DOHH2 (cell line): ENCODE measurements at regions not wholly inside any gene's neighbourhood (a gene's known extent, or its start where the extent isn't known, plus 50 kb on each side); places are given as distances from the start of the nearest gene placed in this dataset.

Source experiments
- H3F3A ChIP-seq: fragments of 200-600 bp; sonication (generic), shearing (Covaris generic); 2 replicates; pipeline ENCODE4 v1.6.0; 2016; ENCODE audit warnings: antibody characterized with exemption, mild to moderate bottlenecking; ENCODE audit not compliant: control insufficient read depth, insufficient read depth
- H3K27ac ChIP-seq: fragments of 200-600 bp; sonication (generic); 2 replicates; pipeline ENCODE4 v1.5.1; 2014; ENCODE audit warnings: low read depth, mild to moderate bottlenecking, low read length, moderate library complexity
- H3K27me3 ChIP-seq: fragments of 200-600 bp; sonication (generic); 2 replicates; pipeline ENCODE4 v1.6.1; 2014; ENCODE audit warnings: mild to moderate bottlenecking, low read length, mixed read lengths; ENCODE audit not compliant: control insufficient read depth
- H3K36me3 ChIP-seq: fragments of 200-600 bp; sonication (generic); 2 replicates; pipeline ENCODE4 v1.6.1; 2014; ENCODE audit warnings: mild to moderate bottlenecking, low read length, moderate library complexity, mixed read lengths; ENCODE audit not compliant: control insufficient read depth
- H3K4me1 ChIP-seq: fragments of 200-600 bp; sonication (generic); 2 replicates; pipeline ENCODE4 v1.6.1; 2014; ENCODE audit warnings: mild to moderate bottlenecking, low read length, mixed read lengths; ENCODE audit not compliant: control insufficient read depth
- H3K4me2 ChIP-seq: fragments of 200-600 bp; sonication (generic); 2 replicates; pipeline ENCODE4 v1.6.0; 2014; ENCODE audit warnings: mild to moderate bottlenecking, low read length, moderate library complexity
- H3K4me3 ChIP-seq: fragments of 200-600 bp; sonication (generic); 2 replicates; pipeline ENCODE4 v1.5.1; 2014; ENCODE audit warnings: mild to moderate bottlenecking, low read length, mixed read lengths
- H3K79me2 ChIP-seq: fragments of 200-600 bp; sonication (generic); 2 replicates; pipeline ENCODE4 v1.6.1; 2014; ENCODE audit warnings: mild to moderate bottlenecking, low read length, mixed read lengths; ENCODE audit not compliant: control insufficient read depth
- H3K9me2 ChIP-seq: fragments of 200-600 bp; sonication (generic); replicated peaks from 2 replicates; pipeline ENCODE4 v1.6.1; 2014; ENCODE audit warnings: mild to moderate bottlenecking, low read length, mixed read lengths; ENCODE audit not compliant: control insufficient read depth
- H3K9me3 ChIP-seq: fragments of 200-600 bp; sonication (generic); 2 replicates; pipeline ENCODE4 v1.6.1; 2014; ENCODE audit warnings: antibody characterized with exemption, low read length, mixed read lengths; ENCODE audit not compliant: control insufficient read depth, insufficient read depth
- H4K20me1 ChIP-seq: fragments of 200-600 bp; sonication (generic); 2 replicates; pipeline ENCODE4 v1.6.0; 2014; ENCODE audit warnings: low read depth, mild to moderate bottlenecking, antibody characterized with exemption, low read length, moderate library complexity; ENCODE audit not compliant: control insufficient read depth, insufficient read depth
- CTCF ChIP-seq: fragments of 200-600 bp; sonication (generic); IDR thresholded peaks from one replicate; pipeline ENCODE4 v1.5.1; 2014; ENCODE audit warnings: antibody characterized with exemption, mild to moderate bottlenecking, low read depth, low read length; ENCODE audit not compliant: poor library complexity, severe bottlenecking
- EZH2phosphoT487 ChIP-seq: fragments of 200-600 bp; sonication (generic); IDR thresholded peaks from 2 replicates; pipeline ENCODE4 v1.6.1; 2017; ENCODE audit warnings: borderline replicate concordance, mild to moderate bottlenecking, antibody characterized with exemption, low read length, moderate library complexity, mixed read lengths

DNA sequence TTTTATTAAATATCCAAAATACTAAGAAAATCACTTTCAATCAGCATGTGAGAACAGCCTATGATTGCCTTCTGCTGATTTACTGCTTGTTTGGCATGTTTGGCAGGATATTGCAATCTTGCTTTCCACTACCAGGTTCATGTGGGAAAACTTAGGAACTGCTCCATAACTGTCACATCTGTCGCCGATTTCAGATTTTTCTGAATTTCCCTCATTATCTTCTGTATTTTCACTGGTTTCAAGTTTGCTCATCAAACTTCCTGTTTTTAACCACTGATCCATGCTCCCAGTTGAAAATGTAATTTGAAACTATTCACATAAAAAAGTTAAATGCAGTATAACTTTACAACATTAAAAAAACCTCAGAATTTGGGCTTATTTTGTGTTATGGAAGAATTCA is 93.0 kb downstream of the NFKBIZ start:
- TF ChIP-seq EZH2phosphoT487 (no peak), CTCF (no peak)
- no peaks in the 10 kb centered on the region for H4K20me1 ChIP-seq
- H3K9me3 ChIP-seq: no peaks in the 10 kb centered on the region
- no peaks in the 10 kb centered on the region; the same call in 1 of the 2 replicates for H3F3A ChIP-seq
- peak overlapping the region; percentile 71 for H3K4me2 ChIP-seq
- H3K36me3 ChIP-seq: peaks cover 6% of the 10 kb centered on the region; the same call in 1 of the 2 replicates
- H3K79me2 ChIP-seq: no peaks in the 10 kb centered on the region
- no peaks in the 10 kb centered on the region for H3K9me2 ChIP-seq
- peak overlapping the region; percentile 55 for H3K4me3 ChIP-seq
- H3K27me3 ChIP-seq: no peaks in the 10 kb centered on the region
- peaks cover 81% of the 10 kb centered on the region for H3K4me1 ChIP-seq
- H3K27ac ChIP-seq: peak overlapping the region; percentile 34

DNA sequence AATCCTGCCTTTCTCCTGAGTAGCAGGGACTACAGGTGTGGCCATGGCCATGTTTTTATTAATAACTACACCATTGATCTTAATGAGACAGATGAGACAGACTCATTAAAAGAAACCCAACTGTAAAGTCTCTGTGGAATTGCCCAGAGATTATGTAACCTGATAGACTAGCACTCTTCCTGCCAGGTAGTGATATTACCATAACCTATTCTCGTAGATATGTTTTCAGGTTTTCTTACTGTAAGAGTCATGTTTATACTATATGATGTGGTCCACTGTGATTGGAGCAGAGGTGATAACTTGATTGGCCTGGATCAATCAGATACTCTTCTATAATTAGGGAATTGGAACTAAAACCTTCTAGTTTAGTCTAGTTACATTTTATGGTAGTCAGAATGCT is 93.7 kb downstream of the NFKBIZ start:
- no peak overlapping the region for H3K27ac ChIP-seq
- H3K9me2 ChIP-seq: no peaks in the 10 kb centered on the region
- no peaks in the 10 kb centered on the region for H3K79me2 ChIP-seq
- peaks cover 6% of the 10 kb centered on the region; the same call in 1 of the 2 replicates for H3K36me3 ChIP-seq
- peaks cover 74% of the 10 kb centered on the region for H3K4me1 ChIP-seq
- no peak overlapping the region for H3K4me2 ChIP-seq
- no peaks in the 10 kb centered on the region for H3K9me3 ChIP-seq
- no peaks in the 10 kb centered on the region for H4K20me1 ChIP-seq
- H3K4me3 ChIP-seq: no peak overlapping the region
- TF ChIP-seq CTCF: no peak
- no peaks in the 10 kb centered on the region for H3K27me3 ChIP-seq
- H3F3A ChIP-seq: no peaks in the 10 kb centered on the region; the same call in 1 of the 2 replicates

DNA sequence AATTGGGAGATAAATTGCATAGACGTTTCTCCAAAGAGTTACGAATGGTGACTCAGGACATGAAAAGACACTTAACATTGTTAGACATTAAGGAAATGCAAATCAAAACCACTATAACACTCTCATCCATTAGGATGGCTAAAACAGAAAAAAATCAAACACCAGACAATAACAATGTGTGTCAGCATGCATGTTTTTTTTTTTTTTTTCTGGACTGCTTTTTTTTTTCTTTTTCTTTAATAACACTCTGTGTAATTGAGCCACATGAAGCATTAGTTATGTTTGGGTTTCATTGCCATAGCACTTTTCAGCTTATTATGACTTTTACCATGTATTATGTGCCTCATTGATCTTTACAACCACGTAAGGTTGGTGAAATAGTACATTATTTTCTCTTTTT is 95.0 kb downstream of the NFKBIZ start:
- Histone ChIP-seq H3K79me2 (no peaks in the 10 kb centered on the region), H3K27me3 (no peaks in the 10 kb centered on the region), H3K4me3 (no peak overlapping the region), H3K36me3 (peaks cover 6% of the 10 kb centered on the region; the same call in 1 of the 2 replicates), H4K20me1 (no peaks in the 10 kb centered on the region), H3K9me2 (no peaks in the 10 kb centered on the region), H3K9me3 (no peaks in the 10 kb centered on the region), H3K27ac (no peak overlapping the region), H3K4me1 (peaks cover 61% of the 10 kb centered on the region), H3K4me2 (no peak overlapping the region), H3F3A (no peaks in the 10 kb centered on the region; the same call in 1 of the 2 replicates)
- no peak for TF ChIP-seq CTCF
- no peak for TF ChIP-seq EZH2phosphoT487

GRCh38 chr3:101945980-101946379 is 96.7 kb downstream of the NFKBIZ start:
- H3K4me3 ChIP-seq: no peak overlapping the region
- no peaks in the 10 kb centered on the region; the same call in 1 of the 2 replicates for H3F3A ChIP-seq
- peaks cover 45% of the 10 kb centered on the region for H3K4me1 ChIP-seq
- no peaks in the 10 kb centered on the region for H3K36me3 ChIP-seq
- H3K27me3 ChIP-seq: no peaks in the 10 kb centered on the region
- H3K27ac ChIP-seq: no peak overlapping the region
- H4K20me1 ChIP-seq: no peaks in the 10 kb centered on the region
- no peaks in the 10 kb centered on the region for H3K9me2 ChIP-seq
- TF ChIP-seq CTCF (no peak), EZH2phosphoT487 (no peak)
- no peak overlapping the region for H3K4me2 ChIP-seq
- H3K79me2 ChIP-seq: no peaks in the 10 kb centered on the region
- H3K9me3 ChIP-seq: no peaks in the 10 kb centered on the region
